ENCODE measurements at regions not wholly inside any gene's neighbourhood (a gene's known extent, or its start where the extent isn't known, plus 50 kb on each side); places are given as distances from the start of the nearest gene placed in this dataset.

DNA sequence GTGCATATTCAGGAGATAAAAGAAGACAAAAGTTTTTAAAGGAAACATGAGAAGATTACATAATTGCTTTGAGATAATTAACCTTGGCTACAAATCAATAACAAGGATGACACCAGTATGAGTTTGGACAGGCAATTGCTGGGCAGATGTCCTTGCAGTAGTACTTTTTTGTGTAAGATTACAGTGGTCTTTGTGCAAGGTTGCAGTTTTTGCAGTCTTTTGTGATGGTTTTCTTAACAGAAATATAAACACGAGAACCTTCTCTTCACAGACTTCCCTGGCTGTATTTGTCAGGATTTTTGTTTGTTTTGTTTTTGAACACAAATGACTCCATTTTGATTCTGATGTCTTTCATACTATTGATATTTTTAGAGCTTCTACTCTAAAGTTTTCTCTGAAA lies 128.3 kb upstream of the ALCAM start:
- TF ChIP-seq, protein P1, sequence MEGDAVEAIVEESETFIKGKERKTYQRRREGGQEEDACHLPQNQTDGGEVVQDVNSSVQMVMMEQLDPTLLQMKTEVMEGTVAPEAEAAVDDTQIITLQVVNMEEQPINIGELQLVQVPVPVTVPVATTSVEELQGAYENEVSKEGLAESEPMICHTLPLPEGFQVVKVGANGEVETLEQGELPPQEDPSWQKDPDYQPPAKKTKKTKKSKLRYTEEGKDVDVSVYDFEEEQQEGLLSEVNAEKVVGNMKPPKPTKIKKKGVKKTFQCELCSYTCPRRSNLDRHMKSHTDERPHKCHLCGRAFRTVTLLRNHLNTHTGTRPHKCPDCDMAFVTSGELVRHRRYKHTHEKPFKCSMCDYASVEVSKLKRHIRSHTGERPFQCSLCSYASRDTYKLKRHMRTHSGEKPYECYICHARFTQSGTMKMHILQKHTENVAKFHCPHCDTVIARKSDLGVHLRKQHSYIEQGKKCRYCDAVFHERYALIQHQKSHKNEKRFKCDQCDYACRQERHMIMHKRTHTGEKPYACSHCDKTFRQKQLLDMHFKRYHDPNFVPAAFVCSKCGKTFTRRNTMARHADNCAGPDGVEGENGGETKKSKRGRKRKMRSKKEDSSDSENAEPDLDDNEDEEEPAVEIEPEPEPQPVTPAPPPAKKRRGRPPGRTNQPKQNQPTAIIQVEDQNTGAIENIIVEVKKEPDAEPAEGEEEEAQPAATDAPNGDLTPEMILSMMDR (IDR thresholded peaks at IDR 0.05) = no peak
- no peak for TF ChIP-seq POLR2A (IDR thresholded peaks at IDR 0.05)
